ENCODE measurements at regions not wholly inside any gene's neighbourhood (a gene's known extent, or its start where the extent isn't known, plus 50 kb on each side); places are given as distances from the start of the nearest gene placed in this dataset.
"Not testable (repeated sequence)": the region's sequence is repeated elsewhere in the genome, so short reads cannot be mapped to it uniquely, and the experiment has no call there.

GRCh38 chr10:77740396-77740795 is 102.8 kb upstream of the KCNMA1 start:
- DNase-seq (ENCODE audit: low read depth in 4 of 4, low spot score in 3 of 4), result not testable (repeated sequence)

DNA sequence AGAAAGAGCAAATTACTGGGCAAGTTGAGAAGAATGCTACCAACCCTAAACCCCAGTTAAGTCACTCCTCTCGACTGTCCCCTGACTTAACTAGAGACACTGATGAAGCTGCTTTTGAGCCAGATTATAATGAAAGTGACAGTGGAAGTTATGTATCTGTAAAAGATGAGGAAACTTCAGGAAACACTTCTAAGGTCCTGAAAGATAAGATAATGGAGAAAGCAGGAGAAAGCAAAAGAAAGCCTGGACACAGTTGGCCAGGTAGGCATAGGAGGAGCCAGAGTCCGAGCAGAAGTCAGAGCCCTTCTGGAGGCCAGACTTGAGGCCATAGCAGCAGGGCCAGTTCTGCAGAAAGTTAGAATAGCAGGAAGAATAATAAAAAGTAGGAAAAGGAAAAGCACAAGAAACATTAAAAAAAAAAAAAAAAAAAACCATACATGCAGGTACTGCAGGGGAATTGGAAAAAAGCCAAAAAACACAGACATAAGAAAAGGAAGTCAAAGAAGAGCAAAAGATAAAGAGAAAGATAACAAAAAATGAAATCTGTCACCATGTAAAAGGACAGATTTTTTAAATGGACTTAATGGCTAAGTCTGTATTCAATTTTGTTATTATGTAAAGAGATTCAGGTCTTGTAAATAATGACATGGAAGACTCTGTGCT is 101.0 kb upstream of the KCNMA1 start:
- DNase-seq (ENCODE audit: low read depth in 4 of 4, low spot score in 3 of 4), result no peak

GRCh38 chr10:77737608-77738007 is 100.0 kb upstream of the KCNMA1 start:
- DNase-seq (ENCODE audit: low read depth in 4 of 4, low spot score in 3 of 4), result no peak

DNA sequence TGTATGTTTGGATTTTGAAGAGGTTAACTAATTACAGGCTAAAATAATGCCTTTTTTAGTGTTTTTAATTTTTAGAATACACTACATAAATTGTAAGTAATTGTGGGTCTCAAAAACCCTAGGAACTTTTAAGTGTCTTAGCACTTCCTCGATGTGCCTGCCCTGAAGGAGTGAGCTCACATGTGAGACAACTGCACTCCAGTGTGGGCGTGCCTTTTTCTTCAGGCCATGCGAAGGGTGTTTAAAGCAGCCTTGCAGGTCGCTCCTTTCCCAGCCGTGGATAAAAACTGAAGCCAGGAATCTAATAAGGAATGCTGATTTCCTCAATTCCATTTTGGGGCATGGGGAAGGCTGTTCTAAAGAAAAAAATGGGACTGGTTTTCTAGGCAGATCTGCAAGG is 97.5 kb upstream of the KCNMA1 start:
- not testable (repeated sequence) for DNase-seq (ENCODE audit: low read depth in 4 of 4, low spot score in 3 of 4)

GRCh38 chr10:77732213-77733003 is 94.8 kb upstream of the KCNMA1 start:
- no peak for DNase-seq (ENCODE audit: low read depth in 4 of 4, low spot score in 3 of 4)

- no peak for DNase-seq (ENCODE audit: low read depth in 4 of 4, low spot score in 3 of 4)
Observed at GRCh38 chr10:77727481-77727880, 89.9 kb upstream of the KCNMA1 start.

DNA sequence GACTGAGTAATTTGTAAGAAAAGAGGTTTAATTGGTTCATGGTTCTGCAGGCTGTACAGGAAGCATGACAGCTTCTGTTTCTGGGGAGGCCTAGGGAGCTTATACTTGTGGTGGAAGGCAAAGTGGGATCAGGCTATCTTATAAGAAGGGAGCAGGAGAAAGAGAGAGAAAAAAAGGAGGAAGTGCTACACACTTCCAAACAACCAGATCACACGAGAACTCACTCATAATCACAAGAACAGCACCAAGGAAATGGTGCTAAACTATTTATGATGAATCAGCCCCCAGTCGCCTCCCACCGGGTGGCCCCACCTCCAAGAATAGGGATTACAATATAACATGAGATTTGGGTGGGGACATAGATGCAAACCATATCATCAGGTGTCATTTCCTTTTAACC is 89.1 kb upstream of the KCNMA1 start:
- DNase-seq (ENCODE audit: low read depth in 4 of 4, low spot score in 3 of 4), result no peak

- DNase-seq (ENCODE audit: low read depth in 4 of 4, low spot score in 3 of 4), result no peak
Observed at GRCh38 chr10:77726301-77726700, 88.7 kb upstream of the KCNMA1 start.

DNA sequence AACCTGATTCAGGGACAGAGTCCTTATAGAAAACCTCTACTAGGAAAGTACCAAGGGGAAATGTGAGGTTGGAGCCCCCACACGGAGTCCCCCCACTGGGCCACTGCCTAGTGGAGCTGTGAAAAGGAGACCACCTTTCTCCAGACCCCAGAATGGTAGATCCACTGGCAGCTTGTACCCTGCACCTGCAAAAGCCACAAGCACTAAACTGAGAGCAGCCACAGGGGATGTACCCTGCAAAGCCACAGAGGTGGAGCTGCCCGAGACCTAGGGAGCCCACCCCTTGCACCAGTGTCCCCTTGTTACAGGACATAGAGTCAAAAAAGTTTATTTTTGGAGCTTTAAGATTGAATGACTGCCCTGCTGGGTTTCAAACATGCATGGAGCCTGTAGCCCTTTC is 87.2 kb upstream of the KCNMA1 start:
- no peak for DNase-seq (ENCODE audit: low read depth in 4 of 4, low spot score in 3 of 4)

GRCh38 chr10:77723376-77723775 is 85.8 kb upstream of the KCNMA1 start:
- DNase-seq (ENCODE audit: low read depth in 4 of 4, low spot score in 3 of 4), result no peak

GRCh38 chr10:77722956-77723355 is 85.3 kb upstream of the KCNMA1 start:
- not testable (repeated sequence) for DNase-seq (ENCODE audit: low read depth in 4 of 4, low spot score in 3 of 4)

GRCh38 chr10:77721815-77722214 is 84.2 kb upstream of the KCNMA1 start:
- no peak for DNase-seq (ENCODE audit: low read depth in 4 of 4, low spot score in 3 of 4)

DNA sequence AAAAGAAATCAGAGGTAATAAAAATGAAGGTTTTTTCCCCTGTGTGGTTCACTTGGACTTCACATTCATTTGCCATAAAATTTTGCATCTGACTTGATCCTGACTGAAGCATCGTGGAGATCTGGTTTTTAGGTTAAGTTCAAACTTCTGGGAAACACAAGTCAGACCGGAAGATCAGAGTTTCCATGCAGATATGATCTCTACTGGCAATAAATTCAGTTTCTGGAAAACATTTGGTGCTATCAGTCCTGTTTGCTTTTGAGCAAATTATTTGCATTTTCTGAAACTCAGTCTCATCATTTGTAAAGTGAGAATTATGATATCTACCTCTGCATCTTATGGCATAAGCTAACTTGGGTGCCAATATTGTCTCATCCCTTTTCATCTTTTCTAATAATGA is 81.3 kb upstream of the KCNMA1 start:
- DNase-seq (ENCODE audit: low read depth in 4 of 4, low spot score in 3 of 4), result no peak

- DNase-seq (ENCODE audit: low read depth in 4 of 4, low spot score in 3 of 4), result not testable (repeated sequence)
Observed at GRCh38 chr10:77718312-77718711, 80.7 kb upstream of the KCNMA1 start.

DNA sequence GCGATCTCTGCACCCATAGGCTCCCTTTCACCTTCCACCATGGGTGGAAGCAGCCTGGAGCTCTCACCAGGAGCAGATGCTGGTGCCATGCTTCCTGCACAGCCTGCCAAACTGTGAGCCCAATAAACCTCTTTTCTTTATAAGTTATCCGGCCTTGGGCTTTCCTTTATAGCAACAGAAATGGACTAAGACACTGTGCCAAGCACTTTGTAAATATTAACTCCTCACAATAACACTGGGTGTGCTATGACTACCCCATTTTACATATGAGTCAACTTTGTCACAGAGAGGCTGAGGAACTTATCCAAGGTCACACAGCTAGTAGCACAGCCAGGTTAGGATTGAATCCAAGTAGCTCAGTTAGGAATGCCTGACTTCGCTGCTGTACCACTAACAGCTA is 79.7 kb upstream of the KCNMA1 start:
- DNase-seq (ENCODE audit: low read depth in 4 of 4, low spot score in 3 of 4), result no peak

DNA sequence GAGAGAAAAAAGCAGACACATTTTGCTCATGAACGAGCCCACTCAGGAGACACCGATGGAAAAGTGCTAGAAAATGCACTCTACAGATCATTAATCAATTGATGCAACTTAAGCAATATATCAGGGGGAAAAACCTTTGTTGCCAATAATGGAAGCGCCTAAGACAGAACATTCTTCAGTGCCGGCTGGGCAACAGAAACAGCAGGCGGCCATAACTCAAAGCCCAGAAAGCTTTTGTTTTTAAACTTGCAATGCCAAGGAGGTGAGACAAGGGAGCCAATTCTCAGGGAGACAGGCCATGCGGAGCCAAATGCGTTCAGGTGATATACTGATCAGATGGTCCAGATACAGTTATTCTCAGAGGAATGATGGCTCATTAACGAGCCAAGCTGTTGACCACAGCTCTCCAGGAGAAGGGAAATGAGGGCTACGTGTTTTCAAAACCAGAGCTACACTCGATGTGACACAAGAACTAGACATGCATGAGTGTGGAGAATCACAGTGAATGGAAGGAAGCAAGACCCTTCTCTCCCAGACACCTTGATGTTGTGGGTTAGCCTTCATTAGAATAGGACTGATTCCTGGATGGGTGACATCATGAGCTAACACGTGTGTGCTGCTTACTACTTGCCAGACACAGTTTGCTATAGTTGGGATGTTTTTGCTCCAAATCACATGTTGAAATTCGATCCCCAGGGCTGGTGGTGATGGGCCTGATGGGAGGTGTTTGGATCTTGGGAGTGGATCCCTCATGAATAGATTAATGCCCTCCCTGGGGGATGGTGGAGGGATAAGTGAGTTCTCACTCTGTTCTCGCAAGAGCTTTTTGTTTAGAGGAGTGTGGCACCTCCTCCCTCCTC is 79.1 kb upstream of the KCNMA1 start:
- no peak for DNase-seq (ENCODE audit: low read depth in 4 of 4, low spot score in 3 of 4)

- no peak for DNase-seq (ENCODE audit: low read depth in 4 of 4, low spot score in 3 of 4)
Observed at GRCh38 chr10:77715536-77715935, 77.9 kb upstream of the KCNMA1 start.

DNA sequence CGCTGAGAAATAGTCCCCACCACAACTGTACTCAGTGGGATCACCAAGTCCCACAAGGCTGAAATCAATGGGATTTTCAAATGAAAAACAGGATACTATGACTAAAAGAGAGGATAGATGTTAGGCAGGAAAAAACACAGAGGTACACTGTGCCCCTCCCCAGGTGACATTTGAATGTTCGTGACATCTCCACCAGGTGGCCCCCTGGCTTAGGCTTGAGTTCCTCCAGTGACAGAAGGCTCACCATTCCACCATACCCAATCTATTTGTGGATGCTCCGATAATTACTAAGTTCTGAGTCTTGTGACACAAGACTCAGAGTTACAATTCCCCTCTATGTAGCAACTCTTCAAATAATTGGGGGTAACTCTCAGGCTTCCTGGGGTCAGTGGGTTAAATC is 77.5 kb upstream of the KCNMA1 start:
- no peak for DNase-seq (ENCODE audit: low read depth in 4 of 4, low spot score in 3 of 4)

DNA sequence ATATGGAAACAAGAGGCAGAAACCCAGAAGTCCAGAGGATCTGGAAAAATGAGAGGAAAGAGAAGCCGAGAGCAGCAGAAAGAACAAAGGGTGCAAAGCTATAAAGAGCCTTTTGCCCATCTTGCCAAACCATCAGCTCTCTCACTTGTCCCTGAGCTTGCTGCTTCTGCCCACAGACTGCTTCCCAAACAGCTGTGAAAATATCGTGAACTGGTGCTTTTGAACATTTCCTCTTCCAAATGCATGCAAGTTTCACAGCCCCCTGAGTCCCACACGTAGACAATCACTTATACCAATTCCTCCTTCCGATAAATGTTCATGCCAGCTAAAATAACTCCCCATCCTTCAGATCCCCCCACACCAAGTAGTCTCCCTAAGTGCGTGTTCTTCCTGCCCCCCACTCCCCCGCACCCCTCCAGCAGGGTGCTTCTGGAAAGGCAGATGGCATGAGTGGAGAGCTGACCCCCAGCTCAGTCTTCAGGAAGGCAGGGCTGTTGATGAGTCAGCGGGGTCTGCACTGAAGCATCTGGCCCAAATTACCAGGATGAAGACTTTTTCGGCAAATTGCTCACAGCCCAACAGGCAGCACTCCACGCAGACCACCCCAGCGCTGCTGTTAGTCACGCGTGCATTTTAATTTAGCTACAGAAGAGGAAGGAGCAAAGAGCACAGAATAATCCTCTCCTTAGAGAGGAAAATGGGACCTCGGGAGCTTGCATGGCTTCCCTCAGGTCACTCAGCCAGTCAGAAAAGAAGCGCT is 76.1 kb upstream of the KCNMA1 start:
- no peak for DNase-seq (ENCODE audit: low read depth in 4 of 4, low spot score in 3 of 4)

DNA sequence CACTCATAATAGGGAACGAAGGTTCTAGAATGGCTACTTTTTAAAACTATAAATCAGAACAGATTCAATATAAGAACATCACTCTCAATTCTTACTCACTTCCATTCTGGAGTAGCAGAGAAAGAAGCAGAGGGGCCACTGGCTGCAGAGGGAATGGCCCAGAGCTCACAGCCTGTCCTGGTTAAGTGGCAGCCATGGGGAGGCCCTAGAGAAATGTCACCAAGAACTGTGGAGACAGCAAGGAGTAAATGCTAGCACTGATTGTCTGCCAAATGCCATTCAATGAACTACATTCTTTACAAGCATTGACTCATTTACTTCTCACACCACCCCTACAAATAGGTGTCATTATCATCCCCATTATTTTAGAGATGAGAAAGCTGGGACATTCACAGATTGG is 74.6 kb upstream of the KCNMA1 start:
- no peak for DNase-seq (ENCODE audit: low read depth in 4 of 4, low spot score in 3 of 4)

GRCh38 chr10:77711683-77712049 is 74.1 kb upstream of the KCNMA1 start:
- no peak for DNase-seq (ENCODE audit: low read depth in 4 of 4, low spot score in 3 of 4)
